ENCODE measurements at regions not wholly inside any gene's neighbourhood (a gene's known extent, or its start where the extent isn't known, plus 50 kb on each side); places are given as distances from the start of the nearest gene placed in this dataset.

DNA sequence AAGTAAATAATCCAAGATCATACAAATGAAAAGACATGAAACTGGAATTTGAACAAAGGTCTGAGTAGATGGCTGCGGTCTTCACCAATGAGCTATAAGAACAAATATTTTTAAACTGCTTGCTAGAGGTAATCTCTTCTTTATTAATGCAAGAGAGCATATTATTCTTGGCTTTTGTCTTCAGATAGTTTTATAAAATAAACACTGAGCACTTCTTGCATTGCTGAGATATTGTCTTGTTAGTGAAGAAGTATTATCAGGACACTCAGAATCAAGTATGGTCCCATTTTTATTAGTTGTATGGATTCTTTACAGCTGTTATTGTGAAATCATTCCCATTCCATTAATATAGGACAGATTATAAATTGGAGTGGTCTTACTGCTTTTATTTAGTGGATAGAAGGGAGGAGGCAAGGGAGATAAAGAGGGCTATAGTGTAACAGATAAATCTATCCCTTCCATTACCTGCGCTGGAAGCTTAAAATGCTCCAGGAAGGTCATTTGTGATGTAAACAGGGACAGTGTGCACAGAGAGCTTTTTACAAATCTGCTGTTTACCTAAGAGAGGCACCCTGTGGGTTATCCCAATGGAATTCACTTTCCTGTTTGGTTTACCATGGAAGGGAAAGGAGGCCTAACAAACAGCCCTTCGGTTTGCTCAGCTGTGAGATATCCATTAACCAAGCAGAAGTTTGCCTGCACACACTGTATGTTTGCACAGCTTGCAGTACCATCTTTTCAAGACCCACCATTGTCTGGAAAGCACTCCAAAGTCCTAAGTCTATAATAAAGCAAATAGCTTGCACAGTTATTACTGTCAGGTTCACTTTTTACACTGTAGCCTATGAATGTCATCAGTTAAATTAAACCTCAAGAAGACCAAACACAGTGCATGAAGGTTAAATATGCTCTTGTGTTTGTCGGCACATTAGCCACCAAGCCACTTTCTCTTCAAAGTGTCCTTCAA, 347.7 kb upstream of the TGFBR2 start:
- Mint-ChIP-seq H3K4me1 (ENCODE audit: low read depth, unreplicated experiment) (no peaks in the 10 kb centered on the region), H3K36me3 (ENCODE audit: unreplicated experiment) (peaks cover under 1% of the 10 kb centered on the region), H3K4me3 (ENCODE audit: unreplicated experiment) (no peak overlapping the region), H3K27ac (ENCODE audit: unreplicated experiment) (no peak overlapping the region), H3K27me3 (ENCODE audit: unreplicated experiment) (no peaks in the 10 kb centered on the region), H3K9me3 (ENCODE audit: unreplicated experiment) (peaks cover 4% of the 10 kb centered on the region)
- TF ChIP-seq CTCF (IDR thresholded peaks at IDR 0.05; ENCODE audit: partially characterized antibody, unreplicated experiment), result no peak
- no peak for DNase-seq

GRCh38 chr3:30259730-30260129, 346.7 kb upstream of the TGFBR2 start:
- no peak for TF ChIP-seq CTCF (IDR thresholded peaks at IDR 0.05; ENCODE audit: partially characterized antibody, unreplicated experiment)
- Mint-ChIP-seq H3K9me3 (ENCODE audit: unreplicated experiment) (peaks cover 6% of the 10 kb centered on the region), H3K27ac (ENCODE audit: unreplicated experiment) (no peak overlapping the region), H3K4me1 (ENCODE audit: low read depth, unreplicated experiment) (no peaks in the 10 kb centered on the region), H3K4me3 (ENCODE audit: unreplicated experiment) (no peak overlapping the region), H3K27me3 (ENCODE audit: unreplicated experiment) (no peaks in the 10 kb centered on the region), H3K36me3 (ENCODE audit: unreplicated experiment) (peaks cover 10% of the 10 kb centered on the region)
- no peak for DNase-seq

DNA sequence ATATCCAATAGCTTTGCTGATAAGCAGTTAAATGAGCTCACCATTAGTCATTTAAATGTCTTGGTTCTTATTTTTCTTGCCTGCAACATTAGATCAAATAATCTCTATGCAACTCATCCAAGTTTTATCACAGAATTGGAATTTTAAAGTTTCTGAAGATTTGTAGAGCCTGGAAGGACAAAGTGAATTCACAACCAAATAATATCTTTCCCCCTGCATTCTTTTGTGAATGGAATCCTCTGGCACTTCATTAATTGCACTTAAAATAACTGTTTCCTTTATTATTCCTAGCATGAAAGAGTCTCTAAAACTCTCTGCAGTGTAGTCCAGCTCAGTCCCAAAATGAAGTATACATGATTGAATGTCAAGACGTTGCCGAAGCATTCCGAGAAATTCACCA, 345.6 kb upstream of the TGFBR2 start:
- peaks cover 8% of the 10 kb centered on the region for H3K9me3 Mint-ChIP-seq (ENCODE audit: unreplicated experiment)

DNA sequence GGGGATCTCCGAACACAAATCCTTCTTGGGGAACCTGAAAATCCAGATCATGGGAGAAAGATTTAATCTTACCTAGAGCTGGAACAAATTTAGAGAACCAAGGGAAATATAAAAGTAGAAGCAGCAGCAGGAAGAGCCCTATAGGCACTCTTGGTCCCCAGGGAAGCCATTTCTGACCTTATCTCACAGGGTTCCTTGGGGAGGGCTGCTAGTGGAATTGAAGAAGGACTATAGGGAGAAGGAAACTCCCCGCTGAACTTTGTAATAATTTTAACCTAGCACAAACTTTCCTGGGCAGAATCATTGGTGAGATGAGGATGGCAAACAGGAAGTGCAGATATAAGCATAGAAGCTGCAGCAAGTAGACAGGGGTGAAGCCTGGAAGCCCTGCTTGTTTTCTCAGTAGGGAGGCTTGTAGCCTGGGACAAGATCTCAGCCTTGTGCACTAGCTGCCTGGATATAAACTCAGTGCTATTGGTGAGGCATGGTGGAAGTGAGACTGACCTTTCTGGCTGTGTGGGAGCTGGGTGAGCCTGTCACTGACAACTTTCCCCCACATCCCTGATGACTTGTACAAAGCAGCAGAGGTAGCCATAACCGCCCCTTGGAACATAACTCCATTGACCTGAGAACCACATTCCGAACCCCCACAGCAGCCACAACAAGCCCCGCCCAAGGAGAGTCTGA, 343.0 kb upstream of the TGFBR2 start:
- Mint-ChIP-seq H3K27ac (ENCODE audit: unreplicated experiment) (no peak overlapping the region), H3K27me3 (ENCODE audit: unreplicated experiment) (no peaks in the 10 kb centered on the region), H3K36me3 (ENCODE audit: unreplicated experiment) (peaks cover 15% of the 10 kb centered on the region), H3K4me3 (ENCODE audit: unreplicated experiment) (no peak overlapping the region), H3K9me3 (ENCODE audit: unreplicated experiment) (peaks cover 8% of the 10 kb centered on the region), H3K4me1 (ENCODE audit: low read depth, unreplicated experiment) (no peaks in the 10 kb centered on the region)
- no peak for DNase-seq
- no peak for TF ChIP-seq CTCF (IDR thresholded peaks at IDR 0.05; ENCODE audit: partially characterized antibody, unreplicated experiment)

More for the DNA sequence above, 345.6 kb upstream of the TGFBR2 start:
- no peaks in the 10 kb centered on the region for H3K4me1 Mint-ChIP-seq (ENCODE audit: low read depth, unreplicated experiment)
- DNase-seq, result no peak
- H3K4me3 Mint-ChIP-seq (ENCODE audit: unreplicated experiment), result no peak overlapping the region
- no peak for TF ChIP-seq CTCF (IDR thresholded peaks at IDR 0.05; ENCODE audit: partially characterized antibody, unreplicated experiment)
- H3K36me3 Mint-ChIP-seq (ENCODE audit: unreplicated experiment), result peaks cover 15% of the 10 kb centered on the region
- H3K27ac Mint-ChIP-seq (ENCODE audit: unreplicated experiment), result no peak overlapping the region
- H3K27me3 Mint-ChIP-seq (ENCODE audit: unreplicated experiment), result no peaks in the 10 kb centered on the region

- Mint-ChIP-seq H3K36me3 (ENCODE audit: unreplicated experiment) (peaks cover 15% of the 10 kb centered on the region), H3K27ac (ENCODE audit: unreplicated experiment) (no peak overlapping the region), H3K9me3 (ENCODE audit: unreplicated experiment) (peaks cover 8% of the 10 kb centered on the region), H3K4me1 (ENCODE audit: low read depth, unreplicated experiment) (no peaks in the 10 kb centered on the region), H3K27me3 (ENCODE audit: unreplicated experiment) (no peaks in the 10 kb centered on the region), H3K4me3 (ENCODE audit: unreplicated experiment) (no peak overlapping the region)
- TF ChIP-seq CTCF (IDR thresholded peaks at IDR 0.05; ENCODE audit: partially characterized antibody, unreplicated experiment), result no peak
- DNase-seq, result no peak
Measured at GRCh38 chr3:30263925-30264313, 342.5 kb upstream of the TGFBR2 start.
